HG03135 (cell line): ENCODE measurements at regions not wholly inside any gene's neighbourhood (a gene's known extent, or its start where the extent isn't known, plus 50 kb on each side); places are given as distances from the start of the nearest gene placed in this dataset.

ENCODE experiments used
- ATAC-seq: cut with Tn5 transposase; IDR thresholded peaks from one replicate; pipeline ENCODE4 v1.9.1; 2021; ENCODE audit warnings: mild to moderate bottlenecking, moderate library complexity; ENCODE audit not compliant: unreplicated experiment

DNA sequence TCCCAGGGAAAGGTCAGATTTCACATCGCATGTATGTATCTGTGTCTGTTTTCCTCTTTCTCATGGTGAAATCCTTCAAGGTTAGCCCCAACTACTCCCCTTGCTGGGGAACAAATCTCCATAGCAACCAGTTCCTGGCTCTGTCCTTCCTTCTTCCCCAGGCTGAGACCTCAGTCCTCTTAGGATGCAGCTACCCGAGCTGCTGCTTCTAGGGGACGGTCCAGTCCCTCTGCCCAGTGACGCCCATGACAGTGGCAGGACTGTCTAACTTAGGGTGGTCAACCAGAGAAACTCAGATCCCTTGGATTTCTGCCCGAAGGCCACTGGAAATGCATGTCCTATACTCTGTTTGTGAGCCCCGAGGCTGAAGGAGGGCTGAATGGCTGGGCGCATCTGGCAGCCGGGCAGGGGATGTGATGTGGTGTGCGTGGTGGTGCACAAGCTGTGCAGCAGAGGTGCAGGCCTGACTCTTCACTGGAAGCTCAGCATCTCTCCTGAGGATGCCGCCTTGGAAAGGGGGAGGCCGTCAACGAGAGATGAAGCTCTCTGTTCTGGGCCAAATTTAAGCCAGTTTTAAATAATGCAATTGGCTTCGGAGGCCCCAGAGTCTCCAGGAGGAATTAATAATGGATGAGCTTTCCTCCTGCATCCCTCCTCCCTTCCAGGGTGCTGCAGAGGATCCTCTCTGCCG, 118.7 kb upstream of the B3GAT1 start:
- ATAC-seq = no peak

DNA sequence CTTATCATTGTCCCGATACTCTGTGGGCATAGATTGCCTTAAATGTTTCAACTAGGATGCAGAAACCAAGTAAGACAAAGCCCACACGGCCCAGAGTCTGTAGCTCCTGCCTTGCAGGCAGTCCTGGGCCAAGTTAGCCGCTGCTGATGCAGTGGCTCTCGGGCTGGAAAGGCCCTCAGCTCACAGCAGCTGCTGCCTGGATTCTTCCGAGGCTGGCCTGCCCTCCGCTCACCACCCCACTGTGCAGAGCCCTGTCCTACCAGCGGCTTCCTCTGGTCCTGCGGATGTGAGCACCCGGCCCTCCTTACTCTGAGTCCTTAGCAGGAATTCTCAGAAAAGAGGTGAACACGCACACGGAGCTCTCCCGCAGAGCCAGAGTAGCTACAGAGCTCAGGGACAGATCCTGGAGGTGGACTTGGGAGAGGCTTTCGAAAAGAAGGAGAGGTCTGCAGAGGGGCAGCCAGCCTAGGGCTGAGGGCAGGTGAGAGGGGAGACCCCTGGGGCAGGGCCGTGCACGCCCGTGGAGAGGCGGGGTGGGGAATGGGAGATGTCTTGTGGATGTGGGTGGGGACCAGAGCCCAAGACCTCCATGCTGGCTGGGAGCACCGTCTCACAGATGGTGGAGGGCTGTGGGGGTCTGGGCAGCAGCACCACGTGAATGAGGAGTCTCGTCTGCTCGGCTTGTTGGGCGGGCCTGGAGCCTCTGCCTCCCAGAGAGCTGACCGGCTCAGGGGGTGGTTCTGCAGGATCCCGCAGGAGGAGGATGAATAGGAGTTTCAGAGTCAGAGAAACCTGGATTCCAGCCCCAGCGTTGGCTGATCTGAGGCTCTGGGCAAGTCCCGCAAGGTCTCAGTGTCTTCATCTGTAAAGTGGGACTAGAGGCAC, 117.4 kb upstream of the B3GAT1 start:
- ATAC-seq = no peak

- ATAC-seq = no peak
These were observed 116.4 kb upstream of the B3GAT1 start for GRCh38 chr11:134528453-134528852.

- ATAC-seq = no peak
These were observed 115.6 kb upstream of the B3GAT1 start for GRCh38 chr11:134527382-134528243.

GRCh38 chr11:134524896-134525845, 113.1 kb upstream of the B3GAT1 start:
- ATAC-seq = no peak

GRCh38 chr11:134524201-134524600, 112.2 kb upstream of the B3GAT1 start:
- no peak for ATAC-seq

GRCh38 chr11:134522782-134523570, 110.9 kb upstream of the B3GAT1 start:
- no peak for ATAC-seq

DNA sequence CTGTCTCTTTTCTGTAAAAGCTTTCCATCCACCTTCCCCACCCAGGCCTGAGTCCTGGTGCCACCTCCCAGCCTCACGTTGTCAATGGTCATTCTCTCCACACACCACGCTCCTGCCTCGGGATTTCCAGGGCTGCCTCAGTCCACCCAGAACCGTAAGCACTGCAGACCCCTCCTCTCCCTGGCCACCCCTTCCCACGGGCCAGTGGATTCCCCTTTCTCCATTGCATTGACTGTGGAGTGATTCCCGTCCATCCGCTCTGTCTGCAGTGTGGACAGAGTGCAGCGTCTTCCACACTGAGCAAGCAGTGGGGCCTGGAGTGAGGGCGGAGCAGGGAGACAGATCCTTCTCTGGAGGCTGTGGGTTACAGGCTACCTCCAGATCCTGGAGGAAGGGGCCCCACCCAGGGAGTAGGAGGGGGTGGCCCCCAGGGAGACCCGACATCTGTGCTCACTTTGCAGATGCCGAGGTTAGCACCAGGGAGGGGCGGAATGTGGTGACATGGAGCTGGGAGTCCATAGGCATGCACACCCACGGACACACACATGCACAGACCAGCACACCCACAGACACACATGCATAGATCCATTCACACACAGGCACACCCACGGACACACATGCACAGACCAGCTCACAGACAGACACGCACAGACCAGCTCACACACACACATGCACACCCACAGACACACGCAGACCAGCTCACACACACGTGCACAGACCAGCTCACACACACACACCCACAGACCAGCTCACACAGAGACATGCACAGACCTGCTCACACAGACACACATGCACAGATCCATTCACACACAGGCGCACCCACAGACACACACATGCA, 109.6 kb upstream of the B3GAT1 start:
- no peak for ATAC-seq

DNA sequence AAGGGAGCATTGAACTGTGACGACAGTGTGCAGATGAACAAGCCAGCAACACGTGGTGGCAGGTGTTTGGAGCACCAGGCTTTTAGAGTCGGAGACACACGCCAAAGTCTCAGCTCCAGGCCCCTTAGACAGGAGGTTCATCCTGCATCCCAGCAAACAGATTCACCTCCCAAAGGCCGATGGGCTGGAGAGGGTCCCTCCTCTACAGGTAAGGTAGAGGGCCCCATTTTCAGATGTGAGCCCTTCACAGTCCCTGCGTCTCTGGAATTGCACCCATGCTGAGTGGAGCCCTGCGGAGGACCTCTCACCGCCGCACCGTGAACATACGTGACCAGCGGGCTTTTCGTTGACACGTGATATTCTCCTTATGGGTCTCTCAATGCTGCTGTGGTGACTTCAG, 109.0 kb upstream of the B3GAT1 start:
- ATAC-seq = no peak

DNA sequence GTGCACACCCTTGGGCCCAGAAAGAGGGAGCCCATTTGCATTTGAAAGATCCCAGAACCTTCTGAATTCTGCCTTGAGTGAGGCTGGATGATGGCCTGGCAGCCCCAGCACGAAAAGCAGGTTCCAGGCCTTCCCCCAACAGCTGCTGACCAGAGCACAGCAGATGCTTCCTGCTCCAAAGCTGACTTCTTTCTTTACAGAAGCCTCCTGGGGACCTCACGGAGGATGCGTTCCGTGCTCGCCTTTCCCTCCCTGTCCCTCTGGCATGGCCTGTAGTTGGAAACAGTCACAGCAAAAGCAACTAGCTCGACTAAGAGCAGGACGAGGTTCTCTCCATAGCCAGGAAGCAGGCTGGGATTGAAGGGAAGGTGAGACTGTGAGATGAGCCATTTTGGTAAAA, 107.7 kb upstream of the B3GAT1 start:
- ATAC-seq = no peak

DNA sequence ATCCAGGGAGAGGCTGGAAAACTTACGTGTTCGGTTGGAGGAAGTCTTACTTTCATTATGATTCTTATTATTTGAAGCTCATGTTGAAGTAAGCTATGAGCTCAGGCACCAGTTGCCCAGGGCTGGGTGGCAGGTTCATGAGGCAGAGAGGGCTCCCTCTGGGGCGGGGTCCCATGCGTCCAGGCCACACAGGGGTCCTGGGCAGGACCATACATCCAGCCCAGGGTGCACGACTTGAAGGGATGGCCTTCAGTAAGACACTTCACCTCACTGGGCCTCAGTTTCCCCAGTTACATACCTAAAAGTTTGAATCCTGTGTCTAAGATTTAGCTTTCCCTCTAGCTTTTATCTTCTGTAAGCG, 107.3 kb upstream of the B3GAT1 start:
- no peak for ATAC-seq

DNA sequence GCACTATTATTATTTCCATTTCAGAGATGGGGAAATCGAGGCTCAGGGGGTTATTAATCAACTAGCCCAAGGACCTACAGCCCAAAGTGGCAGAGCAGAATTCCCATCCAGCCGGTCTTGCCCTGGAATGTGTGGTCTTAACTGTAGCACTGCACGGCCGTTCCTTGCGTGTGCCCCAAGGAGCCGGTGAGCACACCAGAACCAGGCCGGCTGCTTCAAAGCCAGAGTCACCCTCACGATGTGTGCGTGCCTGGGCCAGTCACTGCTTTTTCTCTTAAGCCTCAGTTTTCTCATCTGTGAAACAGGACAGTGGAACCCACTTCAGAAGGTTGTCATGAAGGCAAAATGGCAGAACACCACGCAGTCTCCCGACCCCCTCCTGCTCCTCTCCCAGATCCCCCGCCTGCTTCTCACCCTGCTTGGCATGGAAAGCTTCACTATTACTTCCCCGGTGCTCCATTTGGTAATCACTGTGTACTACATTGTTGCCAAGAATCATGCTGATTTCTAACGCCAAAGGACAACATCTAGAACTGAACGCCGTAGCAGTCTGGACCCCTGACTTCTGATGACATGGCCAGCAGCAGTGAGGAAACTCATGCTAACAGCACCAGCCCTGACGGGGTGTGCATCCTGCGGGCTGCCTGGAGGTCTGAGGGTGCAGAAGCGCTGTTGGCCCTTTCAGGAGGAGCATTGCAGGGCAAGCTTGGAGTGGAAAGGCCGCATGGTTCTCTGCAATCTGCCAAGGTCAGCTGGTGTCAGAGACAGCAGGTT, 106.8 kb upstream of the B3GAT1 start:
- no peak for ATAC-seq

- no peak for ATAC-seq
These were observed 105.7 kb upstream of the B3GAT1 start for GRCh38 chr11:134517621-134518293.

GRCh38 chr11:134517115-134517514, 105.1 kb upstream of the B3GAT1 start:
- no peak for ATAC-seq

- no peak for ATAC-seq
These were observed 104.5 kb upstream of the B3GAT1 start for GRCh38 chr11:134516529-134516928.

DNA sequence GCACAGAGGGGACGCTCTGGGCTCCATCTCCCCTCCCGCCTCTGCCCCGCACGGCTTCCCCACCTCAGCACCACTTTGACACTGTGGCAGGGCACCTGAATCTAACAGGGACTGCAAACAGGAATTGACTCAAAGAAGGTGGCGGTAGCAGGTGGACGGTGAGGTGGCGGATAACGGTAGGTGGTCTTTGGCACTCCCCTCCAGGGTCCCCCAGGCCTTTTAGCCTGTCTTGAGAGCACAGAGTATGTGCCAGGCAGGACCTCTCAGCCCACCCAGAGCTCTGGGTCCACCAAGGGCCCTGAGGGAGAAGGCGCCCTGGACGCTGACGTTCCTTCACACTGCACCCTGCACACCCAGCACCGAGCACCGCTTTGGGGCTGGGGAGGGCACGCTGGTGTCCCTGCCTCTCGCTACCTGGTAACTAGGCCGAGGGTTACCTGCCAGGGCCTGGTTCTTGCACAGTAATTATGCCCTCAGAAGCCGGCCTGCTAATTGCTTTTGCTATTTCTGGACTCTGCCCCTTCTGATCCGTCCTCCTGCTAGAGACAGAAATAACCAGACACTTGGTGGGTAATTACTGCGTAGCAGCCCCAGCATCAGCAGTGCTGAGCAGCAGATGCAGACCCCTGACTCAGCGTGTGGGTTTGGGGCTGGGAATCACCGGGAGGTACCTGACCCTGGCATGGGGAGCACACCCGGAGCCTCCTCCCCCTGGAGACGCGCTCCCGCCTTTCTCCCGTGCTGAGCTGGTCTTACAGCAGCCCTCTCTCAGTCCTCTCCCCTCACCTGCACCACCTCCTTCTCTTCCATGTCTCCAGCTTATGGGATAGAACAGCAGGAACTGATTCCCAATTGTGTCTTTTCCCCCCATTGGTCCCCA, 103.3 kb upstream of the B3GAT1 start:
- no peak for ATAC-seq
